Memory B cell (primary cell): ENCODE measurements at regions not wholly inside any gene's neighbourhood (a gene's known extent, or its start where the extent isn't known, plus 50 kb on each side); places are given as distances from the start of the nearest gene placed in this dataset.

Experiments used
- ATAC-seq: fragments of 150-1000 bp; cut with Tn5 transposase; 2 replicates; pipeline ENCODE4 v1.10.0; 2021; ENCODE audit warnings: low read depth, mild to moderate bottlenecking, moderate library complexity
- DNase-seq, 2 donors: peaks; one replicate each; pipeline ENCODE4 v3.0.0; 2022; ENCODE audit warnings: low spot score in 2 of 2
- H3K27ac Mint-ChIP-seq: one replicate; pipeline ENCODE4 v1.8.0; 2022; ENCODE audit warnings: mild to moderate bottlenecking, moderate library complexity, mixed read lengths
- H3K27me3 Mint-ChIP-seq: one replicate; pipeline ENCODE4 v1.8.0; 2022; ENCODE audit warnings: mixed read lengths
- H3K36me3 Mint-ChIP-seq: one replicate; pipeline ENCODE4 v1.8.0; 2022; ENCODE audit warnings: mild to moderate bottlenecking, mixed read lengths
- H3K4me1 Mint-ChIP-seq: one replicate; pipeline ENCODE4 v1.8.0; 2022; ENCODE audit warnings: mixed read lengths
- H3K4me3 Mint-ChIP-seq: one replicate; pipeline ENCODE4 v1.8.0; 2022; ENCODE audit warnings: mild to moderate bottlenecking, moderate library complexity, mixed read lengths
- H3K9me3 Mint-ChIP-seq: one replicate; pipeline ENCODE4 v1.8.0; 2022; ENCODE audit warnings: mixed read lengths

DNA sequence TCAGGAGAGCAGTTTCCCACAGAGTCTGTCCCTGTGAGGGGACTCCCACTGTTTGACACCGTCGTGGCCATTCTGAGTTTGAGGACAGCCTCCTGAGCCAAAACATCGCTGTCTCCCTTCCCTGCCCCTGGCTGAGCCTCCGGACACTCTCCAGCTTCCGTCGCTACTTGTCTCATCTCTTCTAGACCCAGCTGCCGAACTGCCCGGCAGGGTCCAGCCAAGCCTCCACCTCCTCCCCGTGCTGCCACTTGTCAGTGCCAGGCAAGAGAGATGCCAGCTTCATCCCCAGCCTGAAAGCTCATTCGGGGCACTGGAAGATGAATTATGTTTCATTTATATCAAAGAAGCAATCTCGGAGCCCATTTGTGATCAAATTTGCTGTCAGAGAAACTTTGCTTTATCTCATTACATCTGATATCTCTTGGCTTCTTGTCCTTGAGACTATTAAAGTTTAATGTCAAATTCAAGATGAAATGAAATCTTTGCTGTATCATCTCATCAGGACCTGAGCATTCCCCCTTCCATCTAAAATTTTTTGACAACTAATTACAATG, 283.9 kb downstream of the BUD13 start:
- DNase-seq (no peak), ATAC-seq (no peak)
- Mint-ChIP-seq H3K9me3 (peaks cover 2% of the 10 kb centered on the region), H3K27ac (no peak overlapping the region), H3K4me1 (peaks cover 10% of the 10 kb centered on the region), H3K4me3 (no peak overlapping the region), H3K36me3 (no peaks in the 10 kb centered on the region), H3K27me3 (peaks cover 14% of the 10 kb centered on the region)

DNA sequence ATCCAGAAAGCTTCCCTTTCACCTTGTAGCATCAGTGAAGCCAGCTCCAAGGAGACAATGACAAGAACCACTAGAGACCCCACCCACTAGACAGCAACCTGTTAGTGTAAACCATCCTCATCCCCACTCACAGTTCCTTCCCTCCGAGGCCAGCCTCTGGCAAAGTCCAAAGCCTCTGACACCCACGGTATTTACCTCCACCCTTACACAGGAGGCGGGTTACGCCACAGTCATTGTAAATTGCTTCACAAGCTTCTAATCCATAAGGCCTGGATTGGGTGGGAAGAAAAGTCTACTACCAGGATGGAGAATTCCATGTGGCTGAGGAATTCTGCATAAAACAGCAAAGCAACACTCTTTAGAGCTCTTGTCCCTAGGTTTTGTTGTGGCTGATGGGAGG, 287.4 kb downstream of the BUD13 start:
- peaks cover 16% of the 10 kb centered on the region for H3K27me3 Mint-ChIP-seq
- H3K9me3 Mint-ChIP-seq, result peaks cover 2% of the 10 kb centered on the region
- H3K4me1 Mint-ChIP-seq, result peaks cover 10% of the 10 kb centered on the region
- no peak for ATAC-seq
- H3K27ac Mint-ChIP-seq, result no peak overlapping the region
- DNase-seq, result no peak
- H3K36me3 Mint-ChIP-seq, result no peaks in the 10 kb centered on the region
- no peak overlapping the region for H3K4me3 Mint-ChIP-seq

DNA sequence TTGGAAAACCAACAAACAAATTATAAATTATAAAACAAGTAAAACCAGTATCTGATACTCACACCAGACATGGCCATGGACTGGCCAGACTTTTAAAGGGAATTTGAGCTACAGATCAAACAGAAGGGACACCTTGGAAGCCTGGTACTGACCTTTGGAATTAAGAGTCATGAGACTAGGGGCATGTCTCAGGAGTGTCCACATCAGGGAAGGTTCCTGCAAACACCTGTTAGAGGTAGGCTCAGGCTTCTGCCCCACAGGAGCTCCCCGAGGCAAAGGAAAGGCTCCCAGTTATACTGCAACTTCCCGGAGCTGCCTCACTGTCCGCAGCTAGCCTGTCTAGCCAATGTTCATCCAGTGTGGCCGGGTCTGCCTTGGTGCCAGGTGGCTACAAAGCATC, 290.1 kb downstream of the BUD13 start:
- peaks cover 1% of the 10 kb centered on the region for H3K36me3 Mint-ChIP-seq
- H3K27me3 Mint-ChIP-seq, result peaks cover 12% of the 10 kb centered on the region
- DNase-seq, result no peak
- peaks cover 6% of the 10 kb centered on the region for H3K4me1 Mint-ChIP-seq
- no peak overlapping the region for H3K27ac Mint-ChIP-seq
- no peak for ATAC-seq
- H3K9me3 Mint-ChIP-seq, result peaks cover 2% of the 10 kb centered on the region
- H3K4me3 Mint-ChIP-seq, result no peak overlapping the region

DNA sequence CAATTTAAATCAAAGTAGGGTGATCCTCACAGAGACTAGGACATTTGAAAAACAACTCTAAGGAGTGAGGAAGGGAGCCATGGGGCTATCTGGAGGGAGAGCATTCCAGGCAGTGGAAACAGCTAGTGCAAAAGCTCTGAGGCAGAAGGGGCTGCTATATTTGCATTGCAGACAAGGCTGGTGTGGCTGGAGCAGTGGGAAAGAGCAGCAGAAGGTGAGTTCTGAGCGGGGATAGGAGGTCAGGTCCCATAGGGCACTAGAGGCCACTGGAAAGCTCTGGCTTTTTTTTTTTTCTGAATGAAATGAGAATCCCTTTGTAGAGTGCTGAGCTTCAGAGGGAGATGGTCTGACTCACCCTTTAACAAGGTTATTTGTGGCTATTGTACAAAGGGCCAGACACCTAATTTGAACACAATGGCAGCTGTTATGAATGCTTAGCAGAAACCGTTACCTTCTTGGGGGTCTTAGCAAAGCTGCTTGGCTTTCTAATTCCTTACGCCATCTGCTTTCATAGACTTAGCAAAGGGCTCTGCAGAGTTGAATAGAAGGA, 291.6 kb downstream of the BUD13 start:
- Mint-ChIP-seq H3K27me3 (peaks cover 5% of the 10 kb centered on the region), H3K27ac (no peak overlapping the region), H3K9me3 (peaks cover 2% of the 10 kb centered on the region), H3K4me1 (no peaks in the 10 kb centered on the region), H3K36me3 (peaks cover 1% of the 10 kb centered on the region), H3K4me3 (no peak overlapping the region)
- DNase-seq, result no peak
- no peak for ATAC-seq

DNA sequence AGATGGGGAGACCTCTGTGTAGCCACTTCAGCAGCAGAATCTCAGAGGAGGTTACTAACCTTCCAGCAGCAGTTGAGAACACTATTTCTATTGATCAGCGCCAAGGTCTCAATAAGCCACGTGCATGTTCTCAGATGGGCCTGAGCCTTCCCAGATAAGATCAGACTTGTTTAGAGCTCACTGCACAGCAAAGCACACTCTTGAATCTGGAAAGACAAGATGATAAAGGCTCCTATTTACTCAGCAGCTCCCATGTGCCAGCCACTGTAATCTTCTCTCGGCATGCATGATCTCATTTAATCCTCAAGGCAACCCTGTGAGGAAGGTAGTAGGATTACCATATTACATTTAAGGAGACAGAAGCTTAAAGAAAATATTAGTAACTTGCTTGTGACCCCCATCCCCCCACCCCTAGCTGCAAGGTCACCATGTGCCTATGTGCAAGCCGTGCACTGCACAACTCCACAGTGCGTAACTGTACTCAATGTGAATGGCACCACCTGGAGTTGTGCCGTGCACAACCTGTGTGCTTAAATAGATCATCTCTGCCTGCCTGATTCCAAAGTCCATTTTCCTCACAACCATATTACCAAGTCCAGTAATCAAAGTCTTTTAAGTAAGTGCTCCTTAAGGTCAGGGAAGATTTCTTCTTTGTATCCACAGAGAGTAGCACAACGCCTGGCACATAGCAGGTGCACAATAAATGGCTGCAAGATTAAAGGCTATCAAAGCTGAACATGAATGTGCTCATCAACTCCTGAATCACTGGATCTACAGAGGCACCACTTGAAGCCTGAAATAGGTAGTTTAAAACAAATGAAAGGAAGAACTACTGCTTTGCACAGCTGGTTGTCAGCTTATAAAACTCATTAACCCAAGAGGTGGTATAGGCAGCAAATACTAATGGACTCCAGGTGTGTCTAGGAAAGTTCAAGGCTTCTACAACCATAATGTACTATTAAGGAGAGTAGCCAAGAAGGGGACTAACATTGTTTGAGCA, 293.8 kb downstream of the BUD13 start:
- Mint-ChIP-seq H3K27me3 (peaks cover 6% of the 10 kb centered on the region), H3K27ac (no peak overlapping the region), H3K4me3 (no peak overlapping the region), H3K4me1 (no peaks in the 10 kb centered on the region), H3K9me3 (no peaks in the 10 kb centered on the region), H3K36me3 (peaks cover 1% of the 10 kb centered on the region)
- DNase-seq, result no peak
- ATAC-seq, result no peak

DNA sequence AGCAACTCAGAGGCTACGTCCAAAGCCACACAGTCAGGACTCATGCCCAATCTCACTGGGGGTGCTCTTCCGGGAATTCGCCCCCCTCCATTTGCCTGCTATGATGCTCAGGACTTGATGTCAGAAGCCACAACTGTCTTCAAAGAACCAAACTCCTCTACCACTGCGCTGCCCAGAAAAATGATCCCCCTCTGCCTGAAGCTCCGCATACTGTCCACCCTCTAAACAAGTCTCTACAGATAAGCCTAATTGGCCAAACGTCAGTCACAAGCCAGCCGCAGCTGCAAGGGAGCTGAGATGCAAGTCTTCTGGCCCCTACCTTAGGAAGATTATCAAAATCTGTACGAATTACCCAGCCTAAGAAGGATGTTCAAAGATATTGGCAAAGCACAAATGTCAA, 294.6 kb downstream of the BUD13 start:
- H3K27me3 Mint-ChIP-seq, result peaks cover 7% of the 10 kb centered on the region
- H3K4me1 Mint-ChIP-seq, result no peaks in the 10 kb centered on the region
- H3K27ac Mint-ChIP-seq, result no peak overlapping the region
- ATAC-seq (no peak), DNase-seq (no peak)
- H3K4me3 Mint-ChIP-seq, result no peak overlapping the region
- H3K36me3 Mint-ChIP-seq, result peaks cover 1% of the 10 kb centered on the region
- H3K9me3 Mint-ChIP-seq, result no peaks in the 10 kb centered on the region

DNA sequence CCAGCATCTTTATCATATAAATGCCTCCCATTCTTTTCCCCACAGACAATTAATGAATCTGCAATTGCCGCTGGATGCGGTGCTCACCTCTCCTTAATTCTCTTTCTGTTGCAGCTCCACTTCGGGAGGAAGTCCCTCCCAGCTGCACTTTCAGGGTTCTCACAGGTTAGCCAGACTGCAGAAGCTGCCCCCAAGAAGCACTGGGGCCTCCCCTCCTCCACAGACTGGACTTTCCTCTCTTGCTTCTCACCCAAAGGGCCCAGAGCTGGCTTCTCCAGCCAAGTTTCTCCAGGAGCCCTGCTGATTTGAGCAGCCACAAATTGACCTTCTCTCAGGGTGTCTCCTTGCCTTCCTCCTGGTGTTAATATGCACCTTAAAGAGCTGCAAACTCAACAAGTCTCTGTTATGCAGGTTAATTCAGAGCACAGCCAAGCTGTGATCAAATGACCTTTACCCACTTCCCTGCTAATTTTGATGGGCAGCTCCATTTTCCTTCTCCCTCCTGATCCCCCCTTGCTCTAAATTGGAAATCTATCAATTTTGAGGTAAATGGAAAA, 298.9 kb downstream of the BUD13 start:
- DNase-seq, result no peak
- H3K36me3 Mint-ChIP-seq, result peaks cover 5% of the 10 kb centered on the region
- H3K9me3 Mint-ChIP-seq, result peaks cover 4% of the 10 kb centered on the region
- no peak for ATAC-seq
- H3K27me3 Mint-ChIP-seq, result peaks cover 12% of the 10 kb centered on the region
- no peak overlapping the region for H3K27ac Mint-ChIP-seq
- no peak overlapping the region for H3K4me3 Mint-ChIP-seq
- peaks cover 4% of the 10 kb centered on the region for H3K4me1 Mint-ChIP-seq

DNA sequence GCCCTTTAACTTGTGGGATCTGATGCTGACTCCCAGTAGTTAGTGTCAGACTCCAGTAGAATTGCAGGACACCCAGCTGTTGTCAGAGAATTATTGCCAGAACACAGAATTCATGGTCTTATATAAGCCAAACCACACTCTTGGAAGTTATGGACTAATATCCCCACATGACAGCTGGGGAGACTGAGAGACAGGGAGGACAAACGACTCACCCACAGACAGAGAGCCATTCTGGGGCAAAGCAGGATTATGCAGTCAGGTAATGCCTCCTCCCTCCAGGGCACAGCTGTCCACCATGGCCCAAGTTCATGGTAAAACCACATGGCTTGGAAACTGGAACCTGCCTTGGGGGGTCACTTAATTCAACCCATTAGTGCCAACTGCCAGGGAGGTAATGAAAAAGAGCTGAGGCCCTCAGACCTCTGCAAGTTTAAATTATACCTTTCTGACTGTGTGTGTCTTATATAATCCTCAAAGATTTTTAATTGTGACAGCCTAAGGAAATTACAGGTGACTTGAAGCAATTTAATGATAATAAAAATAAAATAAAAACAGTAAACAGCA, 299.5 kb downstream of the BUD13 start:
- ATAC-seq (no peak), DNase-seq (no peak)
- peaks cover 4% of the 10 kb centered on the region for H3K4me1 Mint-ChIP-seq
- no peak overlapping the region for H3K4me3 Mint-ChIP-seq
- peaks cover 12% of the 10 kb centered on the region for H3K27me3 Mint-ChIP-seq
- no peak overlapping the region for H3K27ac Mint-ChIP-seq
- peaks cover 4% of the 10 kb centered on the region for H3K9me3 Mint-ChIP-seq
- peaks cover 5% of the 10 kb centered on the region for H3K36me3 Mint-ChIP-seq

DNA sequence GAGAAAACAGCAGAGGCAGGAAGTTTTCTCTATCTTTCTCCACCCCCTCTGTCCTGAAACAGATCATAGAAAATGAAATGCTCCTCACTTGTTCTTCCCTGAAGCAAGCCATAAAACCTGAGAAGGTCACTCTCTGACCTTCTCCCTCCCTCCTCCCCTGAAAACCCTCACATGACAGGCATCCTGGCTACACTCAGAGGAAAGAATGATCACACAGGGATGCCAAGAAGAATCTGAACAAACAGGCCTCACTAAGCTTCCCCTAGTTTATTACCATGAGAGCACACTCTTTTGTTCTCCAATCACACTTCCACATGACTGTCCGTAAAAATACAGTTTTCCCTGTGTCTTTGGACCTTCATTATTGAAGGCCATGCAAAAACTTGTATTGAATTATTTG, 300.1 kb downstream of the BUD13 start:
- no peak overlapping the region for H3K4me3 Mint-ChIP-seq
- H3K4me1 Mint-ChIP-seq, result peaks cover 4% of the 10 kb centered on the region
- H3K27ac Mint-ChIP-seq, result no peak overlapping the region

DNA sequence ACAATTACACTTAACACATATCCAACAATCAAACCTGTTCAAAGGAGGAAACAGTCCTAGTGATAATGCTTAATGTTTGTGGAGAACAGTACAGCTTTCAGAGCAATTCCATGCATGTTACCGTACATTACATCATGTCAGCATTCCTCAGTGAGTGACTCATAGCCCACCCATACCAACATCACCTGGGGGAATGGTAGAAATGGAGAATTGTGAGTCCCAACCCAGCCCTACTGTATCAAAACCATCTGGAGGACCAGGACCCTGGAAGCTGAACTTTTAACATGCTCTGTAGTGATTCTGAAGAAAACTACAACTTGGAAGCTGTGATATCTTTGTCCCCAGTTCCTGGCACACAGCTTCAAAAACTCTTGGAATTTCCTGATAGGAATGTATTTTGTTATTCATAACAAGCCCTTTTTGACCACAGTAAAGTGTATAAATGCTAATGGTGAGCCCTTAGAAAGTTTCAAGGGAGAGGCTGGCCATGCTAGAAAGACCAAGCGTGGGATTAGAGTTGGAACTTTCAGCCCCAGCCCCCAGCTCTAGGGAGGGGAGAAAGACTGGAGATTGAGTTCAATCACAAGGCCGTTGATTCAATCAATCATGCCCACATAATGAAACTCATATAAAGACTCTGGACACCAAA, 301.1 kb downstream of the BUD13 start:
- Mint-ChIP-seq H3K4me3 (no peak overlapping the region), H3K36me3 (peaks cover 5% of the 10 kb centered on the region), H3K9me3 (peaks cover 4% of the 10 kb centered on the region), H3K27me3 (peaks cover 12% of the 10 kb centered on the region), H3K4me1 (peaks cover 4% of the 10 kb centered on the region), H3K27ac (no peak overlapping the region)
- DNase-seq (no peak), ATAC-seq (no peak)

More for the DNA sequence above, 300.1 kb downstream of the BUD13 start:
- ATAC-seq, result no peak
- Mint-ChIP-seq H3K9me3 (peaks cover 4% of the 10 kb centered on the region), H3K36me3 (peaks cover 5% of the 10 kb centered on the region), H3K27me3 (peaks cover 12% of the 10 kb centered on the region)
- no peak for DNase-seq

DNA sequence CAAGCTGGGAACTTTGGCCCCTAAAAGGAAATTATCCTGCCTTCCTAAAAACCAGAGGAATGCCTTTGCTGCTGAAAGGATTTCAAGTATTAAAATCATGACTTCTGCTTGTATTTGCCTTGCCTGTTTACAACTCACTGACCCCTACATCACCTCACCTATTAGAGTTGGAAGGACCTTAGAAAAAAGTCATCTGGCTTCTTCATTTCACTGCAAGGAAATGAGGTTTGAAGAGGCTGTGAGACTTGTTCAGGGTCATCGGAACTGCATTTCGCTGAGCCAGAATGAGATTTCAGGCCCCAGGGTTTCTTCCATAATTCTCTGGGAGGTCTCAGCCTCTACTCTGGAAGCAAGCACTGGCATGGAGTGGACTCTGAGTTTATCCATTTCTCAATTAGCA, 304.1 kb downstream of the BUD13 start:
- Mint-ChIP-seq H3K4me1 (peaks cover 6% of the 10 kb centered on the region), H3K36me3 (peaks cover 5% of the 10 kb centered on the region), H3K4me3 (no peak overlapping the region), H3K27ac (no peak overlapping the region), H3K27me3 (peaks cover 11% of the 10 kb centered on the region), H3K9me3 (peaks cover 4% of the 10 kb centered on the region)
- DNase-seq (no peak), ATAC-seq (no peak)

DNA sequence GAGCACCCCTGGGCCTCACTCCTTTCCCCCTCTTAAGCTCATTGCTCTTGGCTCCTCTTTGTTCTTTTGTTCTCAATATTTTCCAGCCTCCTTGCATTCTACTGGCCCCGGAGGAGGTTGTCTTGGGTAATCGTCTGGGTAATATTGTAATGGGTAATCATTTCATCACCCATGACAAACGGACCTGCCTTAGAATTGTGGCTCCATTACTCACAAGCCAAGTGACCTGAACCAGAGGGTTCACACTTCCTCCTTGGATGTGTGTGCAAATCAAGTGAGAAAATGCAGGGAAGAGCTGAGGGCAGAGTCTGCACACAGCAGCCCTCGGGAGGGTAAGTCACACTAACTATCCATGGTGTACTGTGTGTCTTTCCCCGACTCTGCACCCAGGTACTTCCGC, 305.0 kb downstream of the BUD13 start:
- peaks cover 6% of the 10 kb centered on the region for H3K4me1 Mint-ChIP-seq
- no peak overlapping the region for H3K4me3 Mint-ChIP-seq
- no peak overlapping the region for H3K27ac Mint-ChIP-seq
- no peak for ATAC-seq
- no peak for DNase-seq
- peaks cover 4% of the 10 kb centered on the region for H3K9me3 Mint-ChIP-seq
- H3K27me3 Mint-ChIP-seq, result peaks cover 11% of the 10 kb centered on the region
- H3K36me3 Mint-ChIP-seq, result peaks cover 5% of the 10 kb centered on the region

DNA sequence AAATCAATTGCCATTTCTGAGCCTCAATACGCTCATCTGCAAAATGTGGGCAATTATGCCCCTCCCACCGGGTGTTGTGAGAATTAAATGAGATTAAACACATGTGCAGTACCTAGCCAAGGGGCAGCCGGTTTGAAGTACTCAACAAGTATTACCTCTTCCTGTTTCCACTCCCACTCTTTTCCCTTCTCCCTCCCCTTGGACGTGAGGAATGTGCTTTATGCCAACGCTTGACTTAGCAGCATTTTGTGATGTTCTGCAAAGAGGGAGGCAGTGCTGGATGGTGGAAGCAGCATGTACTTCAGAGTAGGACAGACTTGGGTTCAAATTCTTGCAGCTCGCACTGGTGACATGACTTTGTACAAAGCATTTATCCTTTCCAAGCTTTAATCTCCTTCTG, 306.0 kb downstream of the BUD13 start:
- peaks cover 6% of the 10 kb centered on the region for H3K4me1 Mint-ChIP-seq
- peaks cover 4% of the 10 kb centered on the region for H3K9me3 Mint-ChIP-seq
- ATAC-seq (no peak), DNase-seq (no peak)
- no peak overlapping the region for H3K27ac Mint-ChIP-seq
- H3K27me3 Mint-ChIP-seq, result peaks cover 14% of the 10 kb centered on the region
- peaks cover 5% of the 10 kb centered on the region for H3K36me3 Mint-ChIP-seq
- no peak overlapping the region for H3K4me3 Mint-ChIP-seq
